T-helper 9 cell (primary cell): ENCODE measurements at regions not wholly inside any gene's neighbourhood (a gene's known extent, or its start where the extent isn't known, plus 50 kb on each side); places are given as distances from the start of the nearest gene placed in this dataset.

ENCODE experiments used
- DNase-seq: peaks from one replicate; pipeline ENCODE4 v3.0.0-alpha.2; 2020

- no peak for DNase-seq
Observed at GRCh38 chr13:107851670-107852069, 363.7 kb downstream of the LIG4 start.

DNA sequence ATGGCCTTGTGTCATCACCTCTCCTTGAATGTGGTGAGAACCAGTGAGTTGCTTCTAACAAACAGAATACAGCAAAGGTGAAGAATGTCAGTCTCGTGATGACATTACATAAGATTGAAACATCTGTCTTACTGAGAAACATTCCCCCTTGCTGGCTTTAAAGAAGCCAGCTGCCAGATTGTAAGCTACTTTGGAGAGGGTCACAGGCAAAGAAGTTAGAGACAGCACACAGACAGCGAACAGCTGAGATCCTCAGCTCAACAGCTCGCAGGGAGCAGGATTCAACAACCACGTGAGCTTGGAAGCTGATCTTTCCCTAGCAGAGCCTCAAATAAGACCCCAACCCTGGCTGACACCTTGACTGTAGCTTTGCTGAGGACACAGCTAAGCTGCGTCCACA is 367.9 kb downstream of the LIG4 start:
- no peak for DNase-seq

GRCh38 chr13:107846642-107847041 is 368.7 kb downstream of the LIG4 start:
- DNase-seq = no peak

GRCh38 chr13:107845911-107846310 is 369.4 kb downstream of the LIG4 start:
- DNase-seq = no peak

GRCh38 chr13:107843681-107844080 is 371.7 kb downstream of the LIG4 start:
- no peak for DNase-seq

DNA sequence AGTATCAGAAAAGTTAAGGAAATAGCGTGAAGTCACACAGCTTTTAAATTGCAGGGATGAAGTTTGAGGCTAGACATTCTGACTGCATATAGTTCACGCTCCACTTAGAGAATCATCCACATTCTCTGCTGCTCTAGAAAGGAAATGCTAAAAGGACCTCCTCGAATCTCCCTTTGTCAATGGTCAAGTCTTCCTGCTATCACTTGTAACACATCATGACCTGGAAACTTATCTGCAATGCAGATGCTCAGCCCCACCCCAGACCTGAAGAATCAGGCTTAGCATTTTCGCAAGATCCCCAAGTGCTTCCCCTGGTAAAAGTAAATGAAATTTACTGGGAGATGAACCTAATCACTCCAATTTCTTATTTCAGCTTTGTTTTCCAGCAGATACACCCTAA is 372.1 kb downstream of the LIG4 start:
- no peak for DNase-seq

- DNase-seq = no peak
Observed at GRCh38 chr13:107842562-107843180, 372.7 kb downstream of the LIG4 start.

- no peak for DNase-seq
Observed at GRCh38 chr13:107838588-107839161, 376.7 kb downstream of the LIG4 start.

- no peak for DNase-seq
Observed at GRCh38 chr13:107836685-107837084, 378.7 kb downstream of the LIG4 start.

- no peak for DNase-seq
Observed at GRCh38 chr13:107835339-107836018, 379.9 kb downstream of the LIG4 start.

DNA sequence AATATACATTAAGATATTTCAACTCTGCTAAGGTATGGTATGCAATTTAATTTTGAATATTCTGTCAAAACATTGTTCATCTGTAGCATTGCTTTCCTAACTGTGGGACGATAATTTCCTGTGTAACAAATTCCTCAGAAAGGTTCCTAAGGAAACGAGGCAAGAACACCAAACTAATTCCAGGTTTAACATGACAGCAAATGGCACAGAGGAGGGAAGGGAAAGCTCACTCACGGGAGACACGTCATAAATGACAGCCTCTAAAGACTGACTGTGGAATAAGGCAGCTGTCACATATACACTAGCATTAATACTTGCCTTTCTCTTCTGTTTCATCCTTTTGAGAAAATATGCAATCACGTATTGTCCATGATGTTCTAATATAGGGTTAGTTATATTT is 380.6 kb downstream of the LIG4 start:
- DNase-seq = no peak

- no peak for DNase-seq
Observed at GRCh38 chr13:107834281-107834680, 381.1 kb downstream of the LIG4 start.

- DNase-seq = no peak
Observed at GRCh38 chr13:107832500-107833100, 382.7 kb downstream of the LIG4 start.

DNA sequence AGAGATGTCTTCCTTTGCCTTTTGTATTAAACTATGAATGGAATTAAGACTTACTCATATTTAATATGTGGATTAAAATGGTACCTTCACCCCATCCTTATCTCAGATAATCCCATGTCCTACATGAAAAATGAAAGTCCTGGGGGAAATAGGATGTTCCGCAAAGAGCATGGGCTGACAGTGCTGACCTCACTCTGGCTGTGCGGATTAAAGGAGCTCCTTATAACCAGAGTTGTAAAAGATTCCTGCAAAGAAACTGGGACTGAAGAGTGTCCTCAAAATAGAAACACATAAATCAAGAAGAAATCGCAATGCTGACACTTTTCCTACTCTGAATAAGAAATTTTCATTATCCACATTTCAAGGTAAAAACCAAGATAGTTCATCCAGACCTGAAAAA is 384.5 kb downstream of the LIG4 start:
- DNase-seq = no peak

- no peak for DNase-seq
Observed at GRCh38 chr13:107827840-107828549, 387.3 kb downstream of the LIG4 start.

DNA sequence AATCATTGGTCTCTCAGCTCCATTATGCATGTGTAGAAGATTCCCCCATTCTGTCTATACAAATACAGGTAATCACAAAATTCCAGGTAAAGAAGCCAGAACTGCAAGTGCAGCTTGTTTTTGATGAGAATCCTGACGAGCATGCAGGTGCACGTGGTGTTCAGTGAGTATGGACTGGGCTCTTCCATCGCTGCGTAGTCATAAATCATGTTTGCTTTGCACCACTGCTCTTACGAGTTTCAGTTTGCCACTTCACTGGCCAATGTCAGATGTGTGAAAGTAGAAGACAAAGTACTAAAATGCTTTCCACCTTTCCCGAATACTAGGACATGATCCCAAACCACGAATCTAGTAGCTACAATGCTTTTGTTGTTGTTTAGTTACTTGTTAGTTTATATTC is 390.7 kb downstream of the LIG4 start:
- no peak for DNase-seq

DNA sequence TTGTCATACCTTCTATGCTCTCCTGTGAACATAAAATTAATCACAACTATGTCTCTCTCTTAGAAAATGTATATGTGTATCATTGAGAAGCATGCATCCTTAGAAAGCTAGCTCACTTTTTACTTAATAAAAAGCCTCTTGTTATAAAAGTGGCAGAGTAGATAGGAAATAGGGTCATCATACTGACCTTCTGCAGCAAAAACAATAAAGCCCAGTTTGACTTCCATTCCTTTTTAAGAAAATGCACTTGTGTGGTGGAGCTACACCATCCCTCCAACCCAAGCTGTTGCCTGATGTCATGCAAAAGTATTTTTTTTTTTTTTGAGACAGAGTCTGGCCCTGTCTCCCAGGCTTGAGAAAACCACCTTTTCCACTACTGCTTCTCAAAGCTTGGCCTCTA is 393.3 kb downstream of the LIG4 start:
- DNase-seq = no peak

- no peak for DNase-seq
Observed at GRCh38 chr13:107821492-107821891, 393.8 kb downstream of the LIG4 start.

DNA sequence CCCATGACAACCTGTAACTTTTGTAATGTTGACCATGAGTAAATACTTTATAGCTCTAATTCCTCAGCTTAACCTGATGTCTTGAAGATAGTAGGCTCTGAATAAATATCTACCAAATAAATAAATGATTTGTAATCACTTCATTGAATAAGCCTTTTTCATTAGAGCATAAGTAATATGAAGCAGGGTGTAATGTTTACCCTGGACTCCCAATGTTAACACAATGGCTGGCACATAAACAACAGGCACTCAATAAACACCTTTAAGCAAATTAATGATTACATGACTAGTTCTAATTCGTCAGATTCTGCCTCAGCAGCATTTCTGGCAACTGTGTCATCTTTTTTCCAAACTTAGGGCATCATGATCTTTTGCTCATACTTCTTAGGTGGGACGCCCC is 396.3 kb downstream of the LIG4 start:
- DNase-seq = no peak

DNA sequence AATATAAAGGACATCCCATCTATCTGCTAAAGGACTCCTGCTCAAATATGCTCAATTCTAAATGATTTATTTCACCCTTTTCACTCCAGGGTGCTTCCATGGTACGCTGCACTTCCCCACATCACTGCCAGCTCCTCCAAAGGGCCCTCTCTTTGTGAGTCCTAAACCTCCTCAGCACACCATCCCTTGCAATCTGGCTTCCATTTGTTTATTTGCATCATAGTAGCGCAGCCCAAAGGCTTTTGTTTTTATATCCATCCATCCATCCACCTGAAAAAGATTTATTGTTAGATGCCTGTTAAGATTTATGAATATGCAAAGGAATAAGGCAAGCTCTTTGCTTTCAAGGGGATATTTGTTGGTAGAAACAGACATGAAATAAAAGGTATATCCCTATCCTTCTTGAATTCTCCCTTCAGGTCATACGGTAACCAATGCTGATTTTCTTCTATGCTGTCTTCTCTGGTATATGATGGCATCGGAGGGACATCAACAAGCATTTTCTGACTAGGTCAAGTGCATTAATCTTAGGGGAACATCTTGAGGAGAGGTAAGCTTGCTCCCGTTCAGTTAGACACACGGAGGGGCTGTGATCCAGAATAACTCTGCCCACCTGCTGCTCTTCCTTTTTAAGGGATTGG is 397.6 kb downstream of the LIG4 start:
- no peak for DNase-seq

GRCh38 chr13:107812014-107812412 is 403.3 kb downstream of the LIG4 start:
- no peak for DNase-seq

DNA sequence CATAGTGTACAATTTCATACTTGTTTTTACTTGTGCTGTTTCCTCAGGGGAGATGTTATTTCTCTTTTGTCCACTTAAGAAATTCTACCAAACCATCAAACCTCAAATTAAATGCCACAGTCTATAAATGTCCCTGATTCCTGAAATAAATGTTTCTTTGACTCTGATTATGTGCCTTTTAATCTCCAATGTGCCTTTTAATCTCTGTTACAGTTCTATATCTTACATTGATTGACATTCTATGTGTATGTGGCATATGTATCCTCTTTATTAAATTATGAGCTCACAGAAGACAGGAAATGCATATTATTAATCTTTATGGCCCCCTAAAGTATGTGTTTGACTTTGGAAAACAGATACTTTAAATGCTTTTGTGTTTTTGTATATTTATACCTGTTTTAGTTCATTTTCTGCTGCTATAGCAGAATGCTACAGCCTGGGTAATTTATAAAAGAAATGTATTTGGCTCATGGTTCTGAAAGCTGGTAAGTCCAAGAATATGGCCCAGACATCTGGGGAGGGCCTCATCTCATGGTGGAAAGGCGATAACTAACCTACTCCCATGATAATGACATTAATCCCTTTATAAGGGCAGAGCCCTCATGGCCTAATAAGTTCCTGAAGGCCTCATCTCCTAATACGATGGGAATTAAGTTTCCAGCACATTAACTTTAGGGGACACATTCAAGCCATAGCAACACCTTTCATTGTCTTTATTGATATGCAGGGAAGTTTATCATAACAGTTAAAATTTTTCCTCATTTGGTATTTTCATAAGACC is 403.9 kb downstream of the LIG4 start:
- no peak for DNase-seq
